HG02588 (cell line): ENCODE measurements at regions not wholly inside any gene's neighbourhood (a gene's known extent, or its start where the extent isn't known, plus 50 kb on each side); places are given as distances from the start of the nearest gene placed in this dataset.

ENCODE experiments used
- ATAC-seq: cut with Tn5 transposase; IDR thresholded peaks from one replicate; pipeline ENCODE4 v1.9.1; 2021; ENCODE audit warnings: mild to moderate bottlenecking, moderate library complexity; ENCODE audit not compliant: unreplicated experiment

GRCh38 chr15:38646716-38647115, 82.1 kb upstream of the RASGRP1 start:
- ATAC-seq = no peak

- ATAC-seq = no peak
These were observed 83.1 kb upstream of the RASGRP1 start for GRCh38 chr15:38647683-38648082.

GRCh38 chr15:38648121-38648843, 83.7 kb upstream of the RASGRP1 start:
- ATAC-seq = no peak

DNA sequence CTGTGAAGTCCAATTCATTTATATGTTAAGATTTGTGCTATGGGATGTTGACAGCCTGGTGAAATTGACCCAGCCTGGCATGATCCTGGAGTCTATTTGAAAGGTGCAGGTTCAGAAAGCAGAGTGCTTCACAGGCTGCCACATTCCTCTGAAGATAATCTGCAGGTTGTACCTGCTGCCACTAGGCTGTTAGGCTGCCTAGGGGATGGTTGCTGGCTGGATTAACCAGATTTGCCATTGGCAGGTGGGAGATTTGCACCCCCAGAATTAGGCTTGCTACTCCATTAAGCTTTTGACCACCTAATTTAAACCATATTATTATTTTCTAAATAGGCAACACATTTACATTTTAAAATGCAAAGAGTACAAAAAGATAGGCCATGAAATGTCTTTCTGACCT, 85.8 kb upstream of the RASGRP1 start:
- no peak for ATAC-seq

GRCh38 chr15:38650936-38651327, 86.3 kb upstream of the RASGRP1 start:
- ATAC-seq = no peak

DNA sequence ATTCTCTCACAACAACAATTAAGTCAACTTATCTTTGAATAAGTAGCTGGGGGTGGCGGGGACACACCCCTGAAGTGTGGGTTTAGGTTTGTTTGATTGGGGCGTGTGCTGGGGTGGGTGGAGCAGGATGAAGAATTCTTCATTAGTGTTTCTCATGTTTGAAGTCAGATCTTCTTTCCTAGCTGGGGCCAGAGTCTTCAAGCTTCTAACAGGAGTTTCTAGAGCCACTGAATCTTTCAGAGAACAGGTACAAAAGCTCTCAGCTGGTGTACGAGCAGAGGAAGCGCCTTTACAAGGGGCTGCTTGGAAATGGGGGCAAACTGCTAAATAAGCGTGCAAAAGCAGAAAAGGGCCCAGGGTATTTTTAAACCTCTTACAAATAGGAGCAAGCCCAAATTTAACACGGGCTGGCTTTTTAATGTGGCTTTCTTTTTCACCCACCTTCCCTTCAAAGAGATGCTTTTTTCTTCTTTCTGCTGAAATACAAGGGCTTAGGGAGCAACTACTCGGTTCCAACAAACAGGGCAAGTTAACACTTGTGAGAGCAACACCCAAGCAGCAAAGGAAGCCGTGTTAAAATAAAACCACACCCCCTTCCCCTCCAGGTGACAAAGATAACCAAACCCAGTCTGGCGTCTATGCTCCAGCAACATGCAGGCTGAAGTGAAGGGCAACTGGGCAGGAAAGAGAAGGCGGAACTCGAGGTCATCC, 86.9 kb upstream of the RASGRP1 start:
- no peak for ATAC-seq

DNA sequence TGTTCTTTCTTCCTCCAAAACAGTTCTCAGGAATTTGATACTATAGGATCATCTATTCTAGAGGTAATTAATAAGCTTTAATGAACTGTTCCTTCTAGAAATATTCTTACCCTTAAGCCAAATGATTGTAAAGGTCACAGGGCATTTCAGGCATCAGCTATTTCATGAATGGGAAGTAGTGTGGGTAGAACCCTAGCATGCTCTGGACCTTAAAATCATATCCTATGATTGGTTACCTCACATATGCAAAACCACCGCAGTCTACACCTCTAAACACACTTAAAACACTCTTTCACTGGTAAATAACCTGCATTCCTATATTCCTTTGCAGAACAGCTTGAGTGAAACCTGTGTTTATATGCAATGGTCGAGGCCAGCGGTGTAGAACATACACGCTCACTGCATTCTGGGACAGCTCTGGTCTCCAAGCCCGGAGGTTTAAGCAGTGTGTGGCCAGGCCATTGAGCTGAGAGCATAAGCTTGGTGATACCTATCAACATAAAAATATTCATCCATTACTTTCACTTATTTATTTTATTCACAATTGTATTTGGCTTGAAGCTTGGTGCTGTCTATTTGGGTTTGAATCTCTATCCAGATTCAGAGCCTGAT, 87.7 kb upstream of the RASGRP1 start:
- no peak for ATAC-seq

DNA sequence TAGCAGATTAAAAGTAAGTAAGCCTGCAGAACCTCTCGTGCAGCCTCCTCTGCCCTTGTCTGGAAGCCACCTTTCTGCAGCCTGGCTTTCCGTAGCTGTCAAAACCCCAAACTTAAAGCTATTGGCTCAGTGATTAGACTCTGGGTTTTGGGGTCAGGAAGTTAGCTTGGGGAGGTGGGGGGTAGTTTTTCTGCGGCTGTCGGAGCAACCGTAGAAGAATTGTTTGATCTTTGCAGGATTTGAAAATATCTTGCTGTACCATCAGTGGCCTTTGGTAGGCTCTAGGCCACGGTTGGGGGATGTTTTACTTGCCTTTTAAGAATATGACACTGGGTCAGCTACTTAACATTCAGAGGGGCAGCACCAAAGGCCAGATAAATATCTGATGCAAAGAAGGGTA, 88.4 kb upstream of the RASGRP1 start:
- no peak for ATAC-seq

GRCh38 chr15:38658431-38658830, 93.8 kb upstream of the RASGRP1 start:
- no peak for ATAC-seq

GRCh38 chr15:38660738-38661137, 96.1 kb upstream of the RASGRP1 start:
- no peak for ATAC-seq

DNA sequence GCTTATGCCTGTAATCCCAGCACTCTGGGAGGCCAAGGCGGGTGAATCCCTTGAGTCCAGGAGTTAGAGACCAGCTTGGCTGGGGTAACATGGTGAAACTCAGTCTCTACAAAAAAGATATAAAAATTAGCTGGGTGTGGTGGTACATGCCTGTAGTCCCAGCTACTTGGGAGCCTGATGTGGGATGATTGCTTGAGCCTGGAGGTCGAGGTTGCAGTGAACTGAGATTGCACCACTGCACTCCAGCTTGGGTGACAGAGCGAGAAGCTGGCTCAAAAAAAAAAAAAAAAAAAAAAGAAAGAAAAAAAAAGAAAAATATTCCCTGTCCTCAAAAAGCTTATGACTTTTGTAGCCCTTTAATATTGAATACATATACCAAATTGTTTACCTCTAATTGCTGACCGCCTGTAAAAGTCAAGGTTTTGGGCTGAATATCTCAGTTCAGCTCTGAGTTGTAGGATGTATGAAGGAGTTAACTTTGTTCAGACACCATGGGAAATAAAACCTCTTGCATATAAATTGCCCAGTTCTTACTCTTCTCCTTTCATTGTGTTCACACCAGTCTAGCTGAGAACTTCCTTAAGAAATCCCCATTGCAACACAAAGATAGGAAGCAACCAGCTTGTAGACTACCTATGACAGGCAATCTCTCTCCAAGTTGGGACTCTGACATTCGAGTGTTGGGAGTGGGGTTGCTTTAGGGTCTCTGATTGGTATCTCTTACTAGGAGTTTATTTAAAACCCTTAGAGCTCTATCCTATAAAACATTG, 97.6 kb upstream of the RASGRP1 start:
- no peak for ATAC-seq

- ATAC-seq = no peak
These were observed 98.2 kb upstream of the RASGRP1 start for GRCh38 chr15:38662805-38663204.

GRCh38 chr15:38665586-38666305, 101.1 kb upstream of the RASGRP1 start:
- no peak for ATAC-seq

DNA sequence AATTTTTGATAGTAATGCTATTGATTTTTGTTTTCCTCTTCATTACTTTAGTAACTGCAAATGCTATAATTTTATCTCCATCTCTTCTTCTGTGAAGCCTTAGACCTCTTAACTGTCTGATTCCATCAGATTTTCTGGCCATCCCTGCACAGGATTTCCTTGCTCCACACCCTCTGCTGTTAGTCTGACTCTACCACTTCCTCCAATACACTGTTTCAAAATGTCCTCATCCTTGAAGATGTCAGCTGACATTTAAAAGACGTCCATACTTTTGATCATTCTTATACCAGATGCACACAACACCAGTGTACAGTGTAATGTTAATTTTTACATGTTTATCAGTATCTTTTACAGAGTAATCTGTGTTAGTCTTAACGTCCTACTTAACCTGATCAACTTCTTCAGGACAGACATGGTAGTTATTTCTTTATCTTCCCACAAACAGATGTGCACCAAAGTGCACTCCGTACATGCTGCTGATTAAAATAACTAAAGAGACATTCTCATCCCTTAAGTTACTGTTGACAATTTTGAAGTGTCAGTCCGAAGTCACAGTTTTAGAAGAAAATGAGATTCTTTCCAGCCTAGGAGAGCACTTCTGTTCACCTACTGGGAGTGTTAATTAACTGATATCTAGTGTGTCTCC, 102.4 kb upstream of the RASGRP1 start:
- ATAC-seq = no peak

- ATAC-seq = no peak
These were observed 103.6 kb upstream of the RASGRP1 start for GRCh38 chr15:38667890-38668850.

GRCh38 chr15:38668898-38669391, 104.3 kb upstream of the RASGRP1 start:
- no peak for ATAC-seq

DNA sequence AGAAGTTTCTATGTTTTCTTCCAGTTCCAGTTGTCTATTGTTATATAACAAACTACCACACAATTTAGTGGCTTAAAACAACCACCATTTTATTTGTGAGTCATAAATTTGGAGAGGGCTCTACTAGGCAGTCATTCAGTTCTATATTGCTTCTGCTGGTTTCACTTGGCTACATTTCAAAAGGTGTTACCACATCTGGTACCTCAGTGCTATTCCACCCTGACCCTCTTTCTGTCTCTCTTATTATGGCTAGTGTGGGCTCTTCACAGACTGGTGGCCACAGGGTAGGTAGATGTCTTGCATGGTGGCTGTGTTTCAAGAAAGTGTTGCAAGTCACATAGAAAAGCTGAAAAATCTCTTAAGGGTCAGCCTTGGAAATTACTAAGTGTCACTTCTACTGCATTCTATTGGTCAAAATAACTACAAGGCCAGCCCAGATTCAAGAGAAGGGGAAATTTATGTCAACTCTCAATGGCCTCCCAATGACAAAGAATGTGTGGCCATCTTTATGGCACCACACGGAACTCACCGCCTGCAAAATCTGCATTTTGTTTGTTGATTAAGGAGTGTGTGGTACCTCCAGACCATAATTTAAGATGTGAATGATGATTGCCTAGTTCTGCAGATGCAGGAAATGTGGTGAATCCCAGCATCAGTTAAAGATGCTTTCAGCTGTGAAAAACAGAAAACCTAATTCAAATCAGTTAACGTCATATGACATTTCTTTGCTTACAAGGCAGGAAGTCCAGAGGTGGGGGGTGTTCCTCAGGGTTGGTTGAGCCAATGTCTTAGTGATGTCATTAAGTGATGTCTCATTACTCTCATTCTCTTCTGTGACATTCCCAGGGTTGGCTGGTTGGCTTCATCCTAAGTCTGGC, 105.8 kb upstream of the RASGRP1 start:
- peak; percentile 40 for ATAC-seq

GRCh38 chr15:38671006-38671387, 106.4 kb upstream of the RASGRP1 start:
- ATAC-seq = no peak
